Adrenal gland (tissue), 5 donors: ENCODE measurements at regions not wholly inside any gene's neighbourhood (a gene's known extent, or its start where the extent isn't known, plus 50 kb on each side); places are given as distances from the start of the nearest gene placed in this dataset.

Experiments
- CTCF ChIP-seq, 6 experiments: fragments of 450-650 bp in 4 of 6; fragments of 200-600 bp in 2 of 6; sonication (generic) in 1 of 6; IDR thresholded peaks; 1 replicate in 5 of 6; 2 replicates in 1 of 6; pipeline versions ENCODE4 v1.5.1 to v1.8.0; 2016 to 2021; ENCODE audit warnings: antibody characterized with exemption in 6 of 6, mild to moderate bottlenecking in 2 of 6, moderate library complexity in 1 of 6
- POLR2A ChIP-seq, 2 donors: fragments of 450-650 bp; IDR thresholded peaks; one replicate each; pipeline ENCODE4 v1.6.1; 2017; ENCODE audit warnings: antibody characterized with exemption in 2 of 2, mild to moderate bottlenecking in 2 of 2, moderate library complexity in 1 of 2
- donor health status: DM: no; HTN: no; CAD: no.

GRCh38 chr18:28946471-28946870 lies 769.5 kb upstream of the CDH2 start:
- TF ChIP-seq CTCF (IDR thresholded peaks at IDR 0.05) (no peak), POLR2A (IDR thresholded peaks at IDR 0.05) (no peak)
